NT2/D1 (cell line): ENCODE measurements at regions not wholly inside any gene's neighbourhood (a gene's known extent, or its start where the extent isn't known, plus 50 kb on each side); places are given as distances from the start of the nearest gene placed in this dataset.

Source experiments
- DNase-seq: peaks from one replicate; pipeline ENCODE4 v3.0.0-alpha.2; 2011; ENCODE audit warnings: low read depth, low spot score
- H3K27me3 ChIP-seq: 2 replicates; pipeline ENCODE4 v1.6.0; 2011; ENCODE audit warnings: mild to moderate bottlenecking; ENCODE audit not compliant: insufficient read length, insufficient read depth
- H3K36me3 ChIP-seq: 2 replicates; pipeline ENCODE4 v1.6.1; 2011; ENCODE audit warnings: mild to moderate bottlenecking, low read length, mixed read lengths; ENCODE audit not compliant: insufficient read depth, insufficient read length
- H3K4me1 ChIP-seq: 2 replicates; pipeline ENCODE4 v1.5.1; 2011; ENCODE audit not compliant: insufficient read depth, insufficient read length
- H3K4me3 ChIP-seq: 2 replicates; pipeline ENCODE4 v1.5.1; 2011; ENCODE audit warnings: low read depth; ENCODE audit not compliant: insufficient read length
- H3K9ac ChIP-seq: 2 replicates; pipeline ENCODE4 v1.6.0; 2011; ENCODE audit warnings: low read depth; ENCODE audit not compliant: insufficient read length
- H3K9me3 ChIP-seq: 2 replicates; pipeline ENCODE4 v1.5.1; 2011; ENCODE audit warnings: mild to moderate bottlenecking, low read length; ENCODE audit not compliant: insufficient read depth
- SUZ12 ChIP-seq: IDR thresholded peaks from 2 replicates; pipeline ENCODE4 v1.6.1; 2011; ENCODE audit not compliant: insufficient read length, insufficient read depth; ENCODE audit errors: extremely low read depth
- YY1 ChIP-seq: IDR thresholded peaks from 2 replicates; pipeline ENCODE4 v1.6.1; 2011; ENCODE audit not compliant: insufficient read length, insufficient read depth
- ZNF274 ChIP-seq: IDR thresholded peaks from 2 replicates; pipeline ENCODE4 v1.6.1; 2011; ENCODE audit warnings: mild to moderate bottlenecking, low read depth, low read length

GRCh38 chr7:118502235-118502634 is 277.7 kb downstream of the ANKRD7 start:
- H3K9ac ChIP-seq = no peak overlapping the region
- no peaks in the 10 kb centered on the region for H3K36me3 ChIP-seq
- H3K4me3 ChIP-seq = no peak overlapping the region
- no peak for DNase-seq
- H3K4me1 ChIP-seq = no peaks in the 10 kb centered on the region
- TF ChIP-seq YY1 = no peak
- TF ChIP-seq SUZ12 = no peak
- no peak for TF ChIP-seq ZNF274
- no peaks in the 10 kb centered on the region for H3K27me3 ChIP-seq
- H3K9me3 ChIP-seq = no peaks in the 10 kb centered on the region

DNA sequence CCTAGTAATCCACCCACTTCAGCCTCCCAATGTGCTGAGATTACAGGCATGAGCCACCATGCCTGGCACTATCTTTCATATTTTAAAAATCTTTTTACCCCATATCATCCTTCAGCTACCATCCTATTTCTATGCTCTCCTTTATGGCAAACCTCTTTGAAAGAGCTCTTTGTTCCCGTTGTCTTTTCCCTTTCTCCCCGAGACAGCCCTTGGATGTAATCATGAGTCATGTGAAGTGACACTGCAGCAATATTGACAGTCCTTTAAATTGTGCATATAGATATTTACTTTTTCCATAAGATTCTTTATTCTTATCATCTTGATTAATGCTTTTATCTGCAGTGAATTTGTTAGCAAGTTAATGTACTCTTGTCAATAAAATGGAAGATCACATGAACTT is 286.6 kb downstream of the ANKRD7 start:
- Histone ChIP-seq H3K36me3 (no peaks in the 10 kb centered on the region), H3K4me1 (no peaks in the 10 kb centered on the region), H3K9ac (no peak overlapping the region), H3K9me3 (no peaks in the 10 kb centered on the region), H3K4me3 (no peak overlapping the region), H3K27me3 (no peaks in the 10 kb centered on the region)
- TF ChIP-seq SUZ12 (no peak), YY1 (no peak), ZNF274 (no peak)
- no peak for DNase-seq

DNA sequence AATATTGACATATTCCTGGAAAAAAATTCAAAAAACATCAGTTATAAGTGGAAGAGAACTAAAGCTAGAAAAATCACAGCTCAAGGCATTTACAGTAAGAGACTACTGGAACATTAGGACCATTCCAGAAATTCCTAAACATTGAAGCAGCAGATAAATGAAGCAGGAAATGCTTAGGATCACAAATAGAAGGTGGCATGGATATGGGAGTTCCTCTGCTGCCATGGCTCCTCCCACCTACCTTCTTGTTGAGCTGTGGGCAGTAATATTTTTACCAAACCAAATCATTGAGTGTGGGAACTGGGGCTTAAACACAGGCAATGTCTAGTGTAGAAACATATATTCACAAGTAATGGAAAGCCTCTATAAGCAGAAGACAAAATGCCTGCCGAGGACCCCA is 292.8 kb downstream of the ANKRD7 start:
- Histone ChIP-seq H3K36me3 (no peaks in the 10 kb centered on the region), H3K4me3 (no peak overlapping the region), H3K9me3 (no peaks in the 10 kb centered on the region), H3K9ac (no peak overlapping the region), H3K4me1 (no peaks in the 10 kb centered on the region), H3K27me3 (no peaks in the 10 kb centered on the region)
- TF ChIP-seq YY1 = no peak
- TF ChIP-seq SUZ12 = no peak
- no peak for TF ChIP-seq ZNF274
- no peak for DNase-seq

- H3K4me3 ChIP-seq = no peak overlapping the region
- H3K36me3 ChIP-seq = no peaks in the 10 kb centered on the region
- H3K4me1 ChIP-seq = no peaks in the 10 kb centered on the region
- no peak for TF ChIP-seq ZNF274
- TF ChIP-seq SUZ12 = no peak
- no peak for TF ChIP-seq YY1
- no peak for DNase-seq
- no peaks in the 10 kb centered on the region for H3K27me3 ChIP-seq
- H3K9ac ChIP-seq = no peak overlapping the region
- no peaks in the 10 kb centered on the region for H3K9me3 ChIP-seq
Measured at GRCh38 chr7:118525020-118525419, 300.5 kb downstream of the ANKRD7 start.

- DNase-seq = no peak
- Histone ChIP-seq H3K27me3 (no peaks in the 10 kb centered on the region), H3K4me1 (no peaks in the 10 kb centered on the region), H3K9me3 (no peaks in the 10 kb centered on the region), H3K9ac (no peak overlapping the region), H3K36me3 (no peaks in the 10 kb centered on the region), H3K4me3 (no peak overlapping the region)
- no peak for TF ChIP-seq SUZ12
Measured at GRCh38 chr7:118531566-118531965, 307.1 kb downstream of the ANKRD7 start.

GRCh38 chr7:118559207-118559606 is 334.7 kb downstream of the ANKRD7 start:
- no peak for DNase-seq
- Histone ChIP-seq H3K9ac (no peak overlapping the region), H3K27me3 (no peaks in the 10 kb centered on the region), H3K36me3 (no peaks in the 10 kb centered on the region), H3K4me3 (no peak overlapping the region), H3K9me3 (no peaks in the 10 kb centered on the region; the same call in 1 of the 2 replicates), H3K4me1 (no peaks in the 10 kb centered on the region)
- no peak for TF ChIP-seq ZNF274
- no peak for TF ChIP-seq YY1
- TF ChIP-seq SUZ12 = no peak

DNA sequence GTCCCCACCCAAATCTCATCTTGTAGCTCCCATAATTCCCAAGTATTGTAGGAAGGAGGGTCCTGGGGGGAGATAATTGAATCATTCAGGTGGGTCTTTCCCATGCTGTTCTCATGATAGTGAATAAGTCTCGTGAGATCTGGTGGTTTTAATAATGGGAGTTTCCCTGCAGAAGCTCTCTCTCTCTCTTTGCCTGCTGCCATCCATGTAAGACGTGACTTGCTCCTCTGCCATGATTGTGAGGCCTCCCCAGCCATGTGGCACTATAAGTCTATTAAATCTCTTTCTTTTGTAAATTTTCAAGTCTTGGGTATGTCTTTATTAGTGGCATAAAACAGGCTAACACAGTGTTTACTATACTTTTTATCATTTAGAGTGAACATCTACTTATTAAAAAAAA is 338.8 kb downstream of the ANKRD7 start:
- DNase-seq = no peak

GRCh38 chr7:118572604-118573003 is 348.1 kb downstream of the ANKRD7 start:
- H3K36me3 ChIP-seq = no peaks in the 10 kb centered on the region
- no peak for TF ChIP-seq ZNF274
- no peak for TF ChIP-seq YY1
- TF ChIP-seq SUZ12 = no peak
- DNase-seq = no peak
- no peaks in the 10 kb centered on the region for H3K4me1 ChIP-seq
- no peak overlapping the region for H3K9ac ChIP-seq
- H3K27me3 ChIP-seq = no peaks in the 10 kb centered on the region
- no peak overlapping the region for H3K4me3 ChIP-seq
- no peaks in the 10 kb centered on the region for H3K9me3 ChIP-seq

More for the DNA sequence above, 338.8 kb downstream of the ANKRD7 start:
- no peak overlapping the region for H3K4me3 ChIP-seq
- H3K4me1 ChIP-seq = no peaks in the 10 kb centered on the region
- H3K9me3 ChIP-seq = no peaks in the 10 kb centered on the region; the same call in 1 of the 2 replicates
- H3K36me3 ChIP-seq = no peaks in the 10 kb centered on the region
- no peak for TF ChIP-seq SUZ12
- no peak for TF ChIP-seq ZNF274
- no peak for TF ChIP-seq YY1
- H3K27me3 ChIP-seq = no peaks in the 10 kb centered on the region
- H3K9ac ChIP-seq = no peak overlapping the region
